NB4 (cell line): ENCODE measurements at regions not wholly inside any gene's neighbourhood (a gene's known extent, or its start where the extent isn't known, plus 50 kb on each side); places are given as distances from the start of the nearest gene placed in this dataset.

Experiments used
- DNase-seq: peaks from one replicate; pipeline ENCODE4 v3.0.0; 2010; ENCODE audit warnings: low read depth
- H3K4me3 ChIP-seq: one replicate; pipeline ENCODE4 v1.5.1; 2011; ENCODE audit warnings: mild to moderate bottlenecking, low read depth, low read length, moderate library complexity
- MYC ChIP-seq: IDR thresholded peaks from 2 replicates; pipeline ENCODE4 v1.6.1; 2011; ENCODE audit warnings: low read depth, low read length
- POLR2A ChIP-seq: IDR thresholded peaks from 2 replicates; pipeline ENCODE4 v1.6.1; 2011; ENCODE audit warnings: mild to moderate bottlenecking; ENCODE audit not compliant: insufficient read length; ENCODE audit errors: extremely low read depth
- TF ChIP-seq, protein P1 (sequence below): IDR thresholded peaks from one replicate; pipeline ENCODE4 v1.5.1; 2012; ENCODE audit warnings: low read depth, low read length
- TF ChIP-seq, protein P2 (sequence below): IDR thresholded peaks from 2 replicates; pipeline ENCODE4 v1.6.1; 2011; ENCODE audit warnings: low read depth, low read length

- DNase-seq: no peak
Observed at GRCh38 chr11:69957849-69958248, 120.3 kb upstream of the ANO1 start.

DNA sequence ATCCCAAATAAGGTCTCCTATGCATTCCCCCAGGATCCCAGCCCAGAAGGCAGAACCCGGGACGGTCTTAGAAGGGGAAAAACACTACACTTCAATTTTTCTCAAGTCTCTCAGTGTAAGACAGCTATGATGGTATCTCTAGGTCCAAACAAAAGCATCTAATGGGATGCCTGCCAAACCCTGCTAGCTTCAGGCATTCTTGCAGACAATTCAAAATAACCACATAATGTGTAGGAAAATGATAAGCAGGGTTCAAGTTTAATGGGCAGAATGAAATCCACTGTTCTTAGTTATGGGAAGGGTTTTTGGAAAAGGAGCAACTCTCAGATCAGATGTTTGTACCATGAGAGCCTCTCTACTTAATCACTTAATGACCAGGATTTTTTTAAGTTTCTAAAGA, 119.8 kb upstream of the ANO1 start:
- TF ChIP-seq, protein P1, sequence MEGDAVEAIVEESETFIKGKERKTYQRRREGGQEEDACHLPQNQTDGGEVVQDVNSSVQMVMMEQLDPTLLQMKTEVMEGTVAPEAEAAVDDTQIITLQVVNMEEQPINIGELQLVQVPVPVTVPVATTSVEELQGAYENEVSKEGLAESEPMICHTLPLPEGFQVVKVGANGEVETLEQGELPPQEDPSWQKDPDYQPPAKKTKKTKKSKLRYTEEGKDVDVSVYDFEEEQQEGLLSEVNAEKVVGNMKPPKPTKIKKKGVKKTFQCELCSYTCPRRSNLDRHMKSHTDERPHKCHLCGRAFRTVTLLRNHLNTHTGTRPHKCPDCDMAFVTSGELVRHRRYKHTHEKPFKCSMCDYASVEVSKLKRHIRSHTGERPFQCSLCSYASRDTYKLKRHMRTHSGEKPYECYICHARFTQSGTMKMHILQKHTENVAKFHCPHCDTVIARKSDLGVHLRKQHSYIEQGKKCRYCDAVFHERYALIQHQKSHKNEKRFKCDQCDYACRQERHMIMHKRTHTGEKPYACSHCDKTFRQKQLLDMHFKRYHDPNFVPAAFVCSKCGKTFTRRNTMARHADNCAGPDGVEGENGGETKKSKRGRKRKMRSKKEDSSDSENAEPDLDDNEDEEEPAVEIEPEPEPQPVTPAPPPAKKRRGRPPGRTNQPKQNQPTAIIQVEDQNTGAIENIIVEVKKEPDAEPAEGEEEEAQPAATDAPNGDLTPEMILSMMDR: no peak
- H3K4me3 ChIP-seq: no peak overlapping the region
- DNase-seq: no peak

More at GRCh38 chr11:69957849-69958248, 120.3 kb upstream of the ANO1 start:
- TF ChIP-seq MYC (no peak), POLR2A (no peak)
- TF ChIP-seq, protein P1: no peak
- TF ChIP-seq, protein P2, sequence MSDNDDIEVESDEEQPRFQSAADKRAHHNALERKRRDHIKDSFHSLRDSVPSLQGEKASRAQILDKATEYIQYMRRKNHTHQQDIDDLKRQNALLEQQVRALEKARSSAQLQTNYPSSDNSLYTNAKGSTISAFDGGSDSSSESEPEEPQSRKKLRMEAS: no peak
- no peak overlapping the region for H3K4me3 ChIP-seq

GRCh38 chr11:69959461-69959860, 118.7 kb upstream of the ANO1 start:
- DNase-seq: no peak
- H3K4me3 ChIP-seq: no peak overlapping the region
- no peak for TF ChIP-seq MYC
- TF ChIP-seq, protein P2: no peak
- no peak for TF ChIP-seq POLR2A
- TF ChIP-seq, protein P1: no peak

- TF ChIP-seq MYC (no peak), POLR2A (no peak)
- TF ChIP-seq, protein P1: no peak
- TF ChIP-seq, protein P2: no peak
- no peak for DNase-seq
- no peak overlapping the region for H3K4me3 ChIP-seq
Observed at GRCh38 chr11:69961738-69962137, 116.4 kb upstream of the ANO1 start.

- H3K4me3 ChIP-seq: no peak overlapping the region
- TF ChIP-seq, protein P2: no peak
- no peak for TF ChIP-seq MYC
- TF ChIP-seq, protein P1: no peak
- TF ChIP-seq POLR2A: no peak
- peak; percentile 59 for DNase-seq
Observed at GRCh38 chr11:69962152-69962551, 116.0 kb upstream of the ANO1 start.

DNA sequence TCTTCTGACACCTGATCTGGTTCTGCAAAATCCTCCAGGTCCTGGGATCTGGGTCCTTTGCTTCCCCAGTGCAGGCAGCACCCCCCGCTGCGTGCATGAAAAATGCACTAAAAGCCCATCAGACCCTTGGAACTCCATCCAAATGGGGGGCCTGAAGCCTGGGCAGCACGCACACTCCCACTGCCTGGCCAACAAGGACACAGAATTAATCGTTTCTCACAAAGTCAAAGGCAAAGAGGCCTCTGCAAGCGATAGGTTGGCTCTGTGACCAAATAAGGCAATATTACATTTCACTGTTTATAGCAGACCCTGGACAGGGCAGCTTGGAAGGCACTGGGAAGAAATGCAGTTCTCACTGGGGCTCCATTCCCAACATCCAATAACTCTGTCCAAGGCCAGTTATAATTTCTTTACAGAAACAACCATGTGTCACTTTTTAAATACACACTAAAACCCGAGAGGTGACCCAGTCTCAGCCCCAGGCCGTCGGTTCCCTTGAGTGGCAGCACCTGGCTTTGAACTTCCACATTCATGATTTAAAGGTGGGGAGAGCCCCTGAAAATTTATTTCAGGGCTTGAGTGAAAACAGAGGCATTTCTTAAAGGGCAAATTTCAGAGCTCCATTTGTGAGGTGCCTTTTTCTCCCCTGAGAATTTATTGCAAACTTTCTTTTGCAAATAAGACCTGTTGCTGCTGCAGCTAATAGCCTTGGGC, 114.4 kb upstream of the ANO1 start:
- no peak for DNase-seq
- TF ChIP-seq MYC: no peak
- no peak for TF ChIP-seq POLR2A
- TF ChIP-seq, protein P2: no peak
- TF ChIP-seq, protein P1: no peak
- H3K4me3 ChIP-seq: no peak overlapping the region
